Ishikawa (cell line): ENCODE measurements at regions not wholly inside any gene's neighbourhood (a gene's known extent, or its start where the extent isn't known, plus 50 kb on each side); places are given as distances from the start of the nearest gene placed in this dataset.

Experiments used
- CEBPB ChIP-seq: IDR thresholded peaks from 2 replicates; pipeline ENCODE4 v1.6.1; 2012
- CREB1 ChIP-seq: IDR thresholded peaks from 2 replicates; pipeline ENCODE4 v1.6.1; 2012; ENCODE audit warnings: low read depth
- EGR1 ChIP-seq: IDR thresholded peaks from 2 replicates; pipeline ENCODE4 v1.6.1; 2012
- EP300 ChIP-seq: IDR thresholded peaks from 2 replicates; pipeline ENCODE4 v1.6.1; 2012; ENCODE audit warnings: borderline replicate concordance
- FOXM1 ChIP-seq: IDR thresholded peaks from 2 replicates; pipeline ENCODE4 v1.6.1; 2012; ENCODE audit warnings: low read depth, borderline replicate concordance
- NFIC ChIP-seq: IDR thresholded peaks from 2 replicates; pipeline ENCODE4 v1.6.1; 2012
- RAD21 ChIP-seq: IDR thresholded peaks from 2 replicates; pipeline ENCODE4 v1.6.1; 2012; ENCODE audit warnings: low read depth
- TAF1 ChIP-seq: IDR thresholded peaks from 2 replicates; pipeline ENCODE4 v1.6.1; 2012; ENCODE audit warnings: low read depth, mild to moderate bottlenecking
- TCF12 ChIP-seq: IDR thresholded peaks from 2 replicates; pipeline ENCODE4 v1.6.1; 2012; ENCODE audit warnings: low read depth
- TEAD4 ChIP-seq: IDR thresholded peaks from 2 replicates; pipeline ENCODE4 v1.6.1; 2012
- YY1 ChIP-seq: IDR thresholded peaks from 2 replicates; pipeline ENCODE4 v1.6.1; 2012; ENCODE audit warnings: low read depth
- ZBTB7A ChIP-seq: IDR thresholded peaks from 2 replicates; pipeline ENCODE4 v1.6.1; 2012; ENCODE audit warnings: low read depth
- TF ChIP-seq, protein P1 (sequence below): IDR thresholded peaks from 2 replicates; pipeline ENCODE4 v1.6.1; 2012
- TF ChIP-seq, protein P2 (sequence below): IDR thresholded peaks from 2 replicates; pipeline ENCODE4 v1.6.1; 2012; ENCODE audit warnings: low read depth, mild to moderate bottlenecking
- TF ChIP-seq, protein P3 (sequence below): IDR thresholded peaks from 2 replicates; pipeline ENCODE4 v1.6.1; 2012

DNA sequence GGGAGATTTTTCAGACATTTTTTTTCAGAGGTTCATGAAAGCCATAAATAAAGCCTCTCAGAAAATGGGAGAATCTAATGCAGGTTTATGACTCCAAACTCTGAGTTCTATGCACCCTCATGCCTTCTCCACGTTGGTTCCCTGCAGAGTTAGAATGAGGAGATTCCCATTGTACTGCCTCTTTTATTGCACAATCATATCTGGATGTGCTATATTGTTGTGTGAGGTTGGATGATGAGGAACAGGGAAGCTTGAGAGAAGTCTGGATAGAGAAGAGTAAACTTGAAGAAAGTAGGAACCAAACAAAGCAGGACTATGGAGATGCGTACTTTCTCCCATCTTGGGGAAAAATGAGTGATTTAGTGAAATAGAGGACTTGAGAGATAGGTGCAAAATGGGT is 178.8 kb downstream of the PDCD6IP start:
- TF ChIP-seq TCF12: no peak
- TF ChIP-seq, protein P1, sequence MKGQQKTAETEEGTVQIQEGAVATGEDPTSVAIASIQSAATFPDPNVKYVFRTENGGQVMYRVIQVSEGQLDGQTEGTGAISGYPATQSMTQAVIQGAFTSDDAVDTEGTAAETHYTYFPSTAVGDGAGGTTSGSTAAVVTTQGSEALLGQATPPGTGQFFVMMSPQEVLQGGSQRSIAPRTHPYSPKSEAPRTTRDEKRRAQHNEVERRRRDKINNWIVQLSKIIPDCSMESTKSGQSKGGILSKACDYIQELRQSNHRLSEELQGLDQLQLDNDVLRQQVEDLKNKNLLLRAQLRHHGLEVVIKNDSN: no peak
- no peak for TF ChIP-seq NFIC
- no peak for TF ChIP-seq CREB1
- TF ChIP-seq FOXM1: no peak
- TF ChIP-seq TAF1: no peak

DNA sequence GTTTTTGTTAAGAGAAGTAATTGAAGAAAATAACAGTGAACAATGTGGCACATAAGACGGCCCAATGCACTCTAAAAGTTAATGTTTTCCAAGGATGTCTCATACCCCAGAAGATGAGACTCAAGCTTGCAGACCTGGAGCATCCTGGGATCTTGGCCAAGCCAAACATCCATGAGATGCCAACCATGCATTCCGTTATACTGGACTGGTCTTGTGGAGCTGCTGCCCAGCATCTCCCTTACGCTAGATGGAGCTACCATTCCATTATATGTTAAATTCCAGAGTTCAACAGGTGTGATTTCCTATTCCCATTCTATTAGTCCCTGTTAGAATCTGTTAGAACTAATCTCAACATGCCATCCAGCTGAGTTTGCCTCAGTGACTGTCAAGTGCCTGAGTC is 181.8 kb downstream of the PDCD6IP start:
- TF ChIP-seq TAF1 (no peak), EP300 (no peak), CREB1 (no peak), RAD21 (peak; percentile 58), NFIC (no peak)

DNA sequence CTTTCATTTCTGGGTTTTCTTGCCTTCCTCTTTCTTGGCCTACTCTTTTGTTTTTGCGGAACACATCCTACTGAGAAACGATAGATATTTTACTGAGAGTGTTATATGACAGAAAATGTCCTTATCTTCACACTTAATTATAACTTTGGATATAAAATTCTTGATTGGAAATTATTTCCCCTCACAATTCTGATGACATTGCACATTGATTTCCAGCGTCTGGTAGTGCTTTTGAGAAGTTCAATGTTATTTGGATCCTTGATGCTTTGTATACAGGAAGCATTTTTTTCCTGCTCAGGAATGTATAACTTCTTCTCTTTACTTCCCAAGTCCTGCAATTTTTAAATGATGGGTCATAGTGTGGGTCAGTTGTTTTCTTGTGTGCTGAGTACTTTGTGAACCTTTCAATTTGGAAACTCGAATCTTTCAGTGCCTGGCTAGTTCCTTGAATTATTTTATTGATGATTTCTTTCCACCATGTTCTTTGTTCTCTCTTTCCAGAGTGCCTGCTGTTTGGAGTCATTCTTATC is 183.9 kb downstream of the PDCD6IP start:
- TF ChIP-seq TEAD4 (no peak), EP300 (no peak), CEBPB (no peak), TAF1 (no peak), CREB1 (no peak), ZBTB7A (no peak), TCF12 (no peak)
- TF ChIP-seq, protein P2, sequence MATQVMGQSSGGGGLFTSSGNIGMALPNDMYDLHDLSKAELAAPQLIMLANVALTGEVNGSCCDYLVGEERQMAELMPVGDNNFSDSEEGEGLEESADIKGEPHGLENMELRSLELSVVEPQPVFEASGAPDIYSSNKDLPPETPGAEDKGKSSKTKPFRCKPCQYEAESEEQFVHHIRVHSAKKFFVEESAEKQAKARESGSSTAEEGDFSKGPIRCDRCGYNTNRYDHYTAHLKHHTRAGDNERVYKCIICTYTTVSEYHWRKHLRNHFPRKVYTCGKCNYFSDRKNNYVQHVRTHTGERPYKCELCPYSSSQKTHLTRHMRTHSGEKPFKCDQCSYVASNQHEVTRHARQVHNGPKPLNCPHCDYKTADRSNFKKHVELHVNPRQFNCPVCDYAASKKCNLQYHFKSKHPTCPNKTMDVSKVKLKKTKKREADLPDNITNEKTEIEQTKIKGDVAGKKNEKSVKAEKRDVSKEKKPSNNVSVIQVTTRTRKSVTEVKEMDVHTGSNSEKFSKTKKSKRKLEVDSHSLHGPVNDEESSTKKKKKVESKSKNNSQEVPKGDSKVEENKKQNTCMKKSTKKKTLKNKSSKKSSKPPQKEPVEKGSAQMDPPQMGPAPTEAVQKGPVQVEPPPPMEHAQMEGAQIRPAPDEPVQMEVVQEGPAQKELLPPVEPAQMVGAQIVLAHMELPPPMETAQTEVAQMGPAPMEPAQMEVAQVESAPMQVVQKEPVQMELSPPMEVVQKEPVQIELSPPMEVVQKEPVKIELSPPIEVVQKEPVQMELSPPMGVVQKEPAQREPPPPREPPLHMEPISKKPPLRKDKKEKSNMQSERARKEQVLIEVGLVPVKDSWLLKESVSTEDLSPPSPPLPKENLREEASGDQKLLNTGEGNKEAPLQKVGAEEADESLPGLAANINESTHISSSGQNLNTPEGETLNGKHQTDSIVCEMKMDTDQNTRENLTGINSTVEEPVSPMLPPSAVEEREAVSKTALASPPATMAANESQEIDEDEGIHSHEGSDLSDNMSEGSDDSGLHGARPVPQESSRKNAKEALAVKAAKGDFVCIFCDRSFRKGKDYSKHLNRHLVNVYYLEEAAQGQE: no peak
- TF ChIP-seq, protein P1: no peak

DNA sequence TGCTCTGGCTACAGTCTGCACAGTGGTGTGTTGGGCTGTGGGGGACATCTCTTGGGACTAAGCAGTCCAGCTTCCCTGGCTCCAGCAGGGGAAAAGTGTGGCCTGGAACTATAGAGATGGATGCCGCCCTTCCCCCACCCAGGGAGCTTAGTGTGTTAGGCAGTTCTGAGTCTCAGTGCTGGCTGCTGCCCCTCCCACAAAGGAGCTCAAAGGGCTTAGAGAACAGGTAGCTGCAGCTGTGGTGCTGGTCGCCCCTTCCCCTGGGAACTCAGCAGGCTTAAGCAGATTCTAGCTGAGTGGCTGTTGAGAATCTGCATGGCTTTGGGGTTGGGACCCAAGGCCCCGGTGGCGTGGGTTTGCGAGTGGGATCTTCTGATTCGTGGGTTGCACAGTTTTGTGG is 190.8 kb downstream of the PDCD6IP start:
- TF ChIP-seq TCF12: no peak
- no peak for TF ChIP-seq TAF1
- TF ChIP-seq YY1: no peak
- TF ChIP-seq, protein P2: no peak
- no peak for TF ChIP-seq EP300
- TF ChIP-seq RAD21: no peak
- TF ChIP-seq CEBPB: no peak
- no peak for TF ChIP-seq NFIC
- no peak for TF ChIP-seq ZBTB7A
- TF ChIP-seq, protein P1: no peak
- TF ChIP-seq EGR1: no peak
- TF ChIP-seq TEAD4: no peak
- no peak for TF ChIP-seq FOXM1
- TF ChIP-seq, protein P3, sequence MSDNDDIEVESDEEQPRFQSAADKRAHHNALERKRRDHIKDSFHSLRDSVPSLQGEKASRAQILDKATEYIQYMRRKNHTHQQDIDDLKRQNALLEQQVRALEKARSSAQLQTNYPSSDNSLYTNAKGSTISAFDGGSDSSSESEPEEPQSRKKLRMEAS: no peak
- TF ChIP-seq CREB1: no peak

DNA sequence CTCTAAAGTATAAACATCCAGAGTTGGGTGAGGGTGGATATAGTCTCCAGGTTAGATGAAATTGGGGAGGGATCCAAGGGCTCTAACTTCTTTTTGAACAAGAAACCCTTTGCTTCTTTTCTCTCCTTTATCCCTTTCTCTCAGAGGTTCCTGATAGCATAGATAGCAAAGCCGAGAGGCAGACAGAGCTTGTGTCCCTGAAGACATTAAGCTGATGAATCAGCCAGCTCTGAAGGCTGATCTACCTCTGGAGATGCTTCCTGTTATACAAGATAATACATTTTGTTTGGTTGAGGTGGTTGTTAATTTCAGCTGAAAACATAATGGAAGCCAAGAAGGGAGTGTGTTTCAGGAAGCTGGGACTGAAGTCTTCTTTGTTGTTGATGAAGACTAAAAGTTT is 193.2 kb downstream of the PDCD6IP start:
- TF ChIP-seq TEAD4: no peak
- no peak for TF ChIP-seq EGR1
- TF ChIP-seq, protein P1: no peak
- no peak for TF ChIP-seq RAD21
- TF ChIP-seq CREB1: no peak
- no peak for TF ChIP-seq NFIC
- no peak for TF ChIP-seq TCF12
- TF ChIP-seq YY1: no peak
- TF ChIP-seq EP300: no peak
- no peak for TF ChIP-seq TAF1

DNA sequence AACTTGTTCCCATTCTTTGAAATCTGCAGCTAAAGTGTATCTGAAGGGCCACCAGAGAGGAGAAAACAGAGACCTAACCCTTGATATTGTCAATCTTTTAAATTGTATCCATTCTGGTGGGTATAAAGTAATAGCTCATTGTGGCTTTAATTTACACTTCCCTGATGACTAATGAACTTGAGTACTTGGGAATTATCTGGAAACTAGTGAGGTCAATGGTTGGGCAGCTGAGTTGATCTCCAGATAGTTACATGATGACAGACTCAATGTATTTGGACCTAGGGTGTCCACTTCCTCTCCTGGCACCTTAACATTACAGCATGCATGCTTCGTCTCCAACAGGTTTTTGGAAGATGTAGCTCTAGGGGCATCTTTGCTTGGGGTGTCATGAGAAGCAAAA is 195.2 kb downstream of the PDCD6IP start:
- TF ChIP-seq FOXM1 (no peak), EP300 (no peak), ZBTB7A (no peak), RAD21 (no peak), TAF1 (no peak), TEAD4 (no peak), YY1 (no peak), CREB1 (no peak), NFIC (no peak), CEBPB (no peak), TCF12 (no peak), EGR1 (no peak)
- TF ChIP-seq, protein P1: no peak
- TF ChIP-seq, protein P3: no peak
- TF ChIP-seq, protein P2: no peak
